Endothelial cell of umbilical vein (primary cell): ENCODE measurements at regions not wholly inside any gene's neighbourhood (a gene's known extent, or its start where the extent isn't known, plus 50 kb on each side); places are given as distances from the start of the nearest gene placed in this dataset.

Experiments
- BruUV-seq: library from RNA; stranded (reverse); fragments of 400-500 nt; replicated peaks from 2 replicates; lab custom pipeline; 2021; lab: Mats Ljungman, UMichigan
- CTCF ChIA-PET: fragments of 300-600, 350-600 bp; sonication (Branson Sonifier 250); formaldehyde crosslinking; loops from one replicate; lab custom pipeline; 2021; ENCODE audit warnings: antibody characterized with exemption, inconsistent platforms; lab: Charles Lee
- POLR2A ChIA-PET: fragments of 300-600, 350-600 bp; sonication (Branson Sonifier 250); formaldehyde crosslinking; loops from one replicate; lab custom pipeline; 2021; ENCODE audit warnings: antibody characterized with exemption, inconsistent platforms; lab: Charles Lee
- DNase-seq: peaks from one replicate; pipeline ENCODE4 v3.0.0-alpha.2; 2011; ENCODE audit warnings: low read depth, low spot score
- FAIRE-seq: peaks from 2 replicates; lab custom pipeline; 2011; peaks lifted over from hg19 to GRCh38; lab: Jason Lieb, UNC
- H2AFZ ChIP-seq: 2 replicates; pipeline ENCODE4 v1.6.0; 2012; ENCODE audit warnings: low read depth, low read length, control low read depth, inconsistent platforms
- H3K27ac ChIP-seq: 2 replicates; pipeline ENCODE4 v1.5.1; 2011; ENCODE audit warnings: low read depth, mild to moderate bottlenecking, control low read depth, low read length, moderate library complexity; ENCODE audit not compliant: insufficient read depth
- H3K27me3 ChIP-seq, 2 experiments: 2 replicates each; pipeline versions ENCODE4 v1.6.0 to v1.6.1; 2011; ENCODE audit warnings: low read length in 2 of 2, mixed read lengths in 1 of 2; ENCODE audit not compliant: control insufficient read depth in 2 of 2, insufficient read depth in 2 of 2
- H3K36me3 ChIP-seq, 2 experiments: 2 replicates in 1 of 2; 3 replicates in 1 of 2; pipeline ENCODE4 v1.5.1; 2011; ENCODE audit warnings: low read length in 2 of 2, mild to moderate bottlenecking in 1 of 2, moderate library complexity in 1 of 2; ENCODE audit not compliant: control insufficient read depth in 2 of 2, insufficient read depth in 2 of 2; ENCODE audit errors: extremely low read depth in 1 of 2
- H3K4me1 ChIP-seq: 3 replicates; pipeline ENCODE4 v1.5.1; 2011; ENCODE audit warnings: mild to moderate bottlenecking, low read length; ENCODE audit not compliant: control insufficient read depth, insufficient read depth; ENCODE audit errors: extremely low read depth
- H3K4me2 ChIP-seq: 2 replicates; pipeline ENCODE4 v1.6.1; 2011; ENCODE audit warnings: low read length, control low read depth, mixed read lengths; ENCODE audit not compliant: insufficient read depth
- H3K4me3 ChIP-seq, 3 experiments: fragments of 200-600 bp in 1 of 3; sonication (generic), shearing (Covaris generic) in 1 of 3; replicated peaks in 1 of 3; 2 replicates each; pipeline ENCODE4 v1.5.1; 2011 to 2016; ENCODE audit warnings: control low read depth in 3 of 3, low read length in 3 of 3, mild to moderate bottlenecking in 2 of 3, inconsistent platforms in 1 of 3, low read depth in 1 of 3, moderate library complexity in 1 of 3; ENCODE audit not compliant: insufficient read depth in 1 of 3
- H3K79me2 ChIP-seq: 2 replicates; pipeline ENCODE4 v1.6.0; 2012; ENCODE audit warnings: low read length, inconsistent platforms; ENCODE audit not compliant: control insufficient read depth, insufficient read depth
- H3K9ac ChIP-seq: replicated peaks from 2 replicates; pipeline ENCODE3; 2011; ENCODE audit warnings: low read length, control low read depth; ENCODE audit not compliant: insufficient read depth; ENCODE audit errors: extremely low read depth
- H3K9me1 ChIP-seq: replicated peaks from 3 replicates; pipeline ENCODE4 v1.6.0; 2011; ENCODE audit warnings: mild to moderate bottlenecking, low read length; ENCODE audit not compliant: control insufficient read depth, insufficient read depth; ENCODE audit errors: extremely low read depth
- H3K9me3 ChIP-seq: replicated peaks from 2 replicates; pipeline ENCODE4 v1.5.1; 2012; ENCODE audit warnings: low read length, inconsistent platforms; ENCODE audit not compliant: control insufficient read depth, insufficient read depth
- H4K20me1 ChIP-seq: replicated peaks from 2 replicates; pipeline ENCODE3; 2011; ENCODE audit warnings: mild to moderate bottlenecking, low read length; ENCODE audit not compliant: control insufficient read depth, insufficient read depth; ENCODE audit errors: extremely low read depth
- FOS ChIP-seq: IDR thresholded peaks from 2 replicates; pipeline ENCODE4 v1.6.1; 2011; ENCODE audit warnings: mild to moderate bottlenecking, low read length, moderate library complexity, borderline replicate concordance; ENCODE audit not compliant: insufficient read depth
- GATA2 ChIP-seq: IDR thresholded peaks from 2 replicates; pipeline ENCODE4 v1.7.0; 2011; ENCODE audit warnings: low read depth, mild to moderate bottlenecking, moderate library complexity, mixed read lengths, low read length; ENCODE audit not compliant: insufficient read length, insufficient read depth
- JUN ChIP-seq: IDR thresholded peaks from 2 replicates; pipeline ENCODE4 v1.6.1; 2011; ENCODE audit warnings: borderline replicate concordance, low read depth; ENCODE audit not compliant: insufficient read length, insufficient read depth
- MYC ChIP-seq: IDR thresholded peaks from one replicate; pipeline ENCODE4 v1.6.1; 2011; ENCODE audit warnings: mild to moderate bottlenecking, low read depth, low read length
- POLR2A ChIP-seq: IDR thresholded peaks from 2 replicates; pipeline ENCODE4 v1.6.1; 2012; ENCODE audit warnings: low read depth, mild to moderate bottlenecking, control low read depth, low read length
- POLR2AphosphoS5 ChIP-seq: IDR thresholded peaks from 2 replicates; pipeline ENCODE4 v1.6.1; 2012; ENCODE audit warnings: low read depth, mild to moderate bottlenecking, control low read depth, low read length, moderate library complexity; ENCODE audit not compliant: insufficient read depth
- dilution Hi-C: fragments of 300-500 bp; cut with MboI; formaldehyde crosslinking; loops from one replicate; pipeline ENCODE4 v1.15.0; 2019; ENCODE audit warnings: low sequenced_read_pairs; ENCODE audit not compliant: extremely low pct_ligation_motif_present
- intact Hi-C: fragments of 100-400 bp; cut with micrococcal nuclease; formaldehyde crosslinking; loops from one replicate; pipeline ENCODE4 v1.10.0; 2022
- TF ChIP-seq, protein P1 (sequence below): IDR thresholded peaks from 2 replicates; pipeline ENCODE4 v1.6.1; 2011; ENCODE audit not compliant: insufficient read depth, insufficient read length

- POLR2A ChIA-PET: no interaction called here
- intact Hi-C loops: no loop called here
These were observed 281.6 kb upstream of the FMN2 start for GRCh38 chr1:239810061-239810481.

DNA sequence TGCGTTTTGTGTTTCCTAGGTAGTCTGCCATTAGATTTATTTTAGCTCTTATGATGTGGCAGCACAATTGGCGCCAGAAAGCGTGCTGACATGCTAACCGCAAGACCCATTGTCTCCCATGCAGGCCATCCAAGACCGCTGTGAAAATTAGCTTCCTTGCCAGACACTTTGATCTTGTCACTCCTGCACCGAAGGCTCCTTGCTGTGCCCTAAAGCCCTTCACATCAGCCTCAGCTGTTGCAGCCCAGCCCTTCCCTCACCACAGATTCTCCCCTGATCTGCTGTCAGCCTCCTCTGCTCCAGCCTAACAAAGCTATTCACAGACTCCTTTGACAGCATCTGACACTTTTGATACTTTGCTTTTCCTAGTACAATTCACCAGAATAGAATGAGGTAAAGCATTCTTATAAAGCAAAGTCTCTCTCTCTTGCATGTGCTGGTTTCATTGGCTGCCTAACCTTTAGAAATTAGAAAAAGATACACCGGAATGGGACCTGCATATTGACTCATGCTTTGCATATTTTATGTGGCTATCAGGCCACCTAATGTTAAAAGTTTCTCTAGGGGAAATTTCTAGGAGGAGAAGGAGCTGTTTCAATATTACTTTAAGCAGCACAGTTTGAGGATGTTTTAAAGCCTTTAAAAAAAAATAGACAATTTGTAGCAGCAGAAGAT, 280.3 kb upstream of the FMN2 start:
- Histone ChIP-seq H3K27me3 (no peaks in the 10 kb centered on the region), H3K4me1 (no peaks in the 10 kb centered on the region), H2AFZ (no peak overlapping the region), H3K27ac (no peak overlapping the region), H3K9me1 (no peaks in the 10 kb centered on the region), H4K20me1 (no peaks in the 10 kb centered on the region), H3K9ac (no peak overlapping the region), H3K9me3 (peaks cover 2% of the 10 kb centered on the region), H3K4me3 (no peak overlapping the region), H3K4me2 (no peak overlapping the region), H3K79me2 (no peaks in the 10 kb centered on the region), H3K36me3 (no peaks in the 10 kb centered on the region)
- CTCF ChIA-PET: no interaction called here
- dilution Hi-C loops: no loop called here
- no peak for FAIRE-seq
- DNase-seq: no peak
- no TSS peak for BruUV-seq
- POLR2A ChIA-PET: no interaction called here
- intact Hi-C loops: no loop called here
- TF ChIP-seq POLR2A: no peak
- no peak for TF ChIP-seq MYC
- TF ChIP-seq POLR2AphosphoS5: no peak
- no peak for TF ChIP-seq GATA2
- no peak for TF ChIP-seq FOS
- no peak for TF ChIP-seq JUN
- TF ChIP-seq, protein P1, sequence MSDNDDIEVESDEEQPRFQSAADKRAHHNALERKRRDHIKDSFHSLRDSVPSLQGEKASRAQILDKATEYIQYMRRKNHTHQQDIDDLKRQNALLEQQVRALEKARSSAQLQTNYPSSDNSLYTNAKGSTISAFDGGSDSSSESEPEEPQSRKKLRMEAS: no peak

More at GRCh38 chr1:239810061-239810481, 281.6 kb upstream of the FMN2 start:
- Histone ChIP-seq H4K20me1 (no peaks in the 10 kb centered on the region), H2AFZ (no peak overlapping the region), H3K36me3 (no peaks in the 10 kb centered on the region), H3K27ac (no peak overlapping the region), H3K9ac (no peak overlapping the region), H3K9me3 (peaks cover 2% of the 10 kb centered on the region), H3K9me1 (no peaks in the 10 kb centered on the region), H3K27me3 (no peaks in the 10 kb centered on the region), H3K4me1 (no peaks in the 10 kb centered on the region), H3K79me2 (no peaks in the 10 kb centered on the region), H3K4me3 (no peak overlapping the region), H3K4me2 (no peak overlapping the region)
- FAIRE-seq (no peak), DNase-seq (no peak)
- TF ChIP-seq GATA2 (no peak), POLR2AphosphoS5 (no peak), POLR2A (no peak), FOS (no peak), MYC (no peak)
- TF ChIP-seq, protein P1: no peak
- no TSS peak for BruUV-seq
- dilution Hi-C loops: no loop called here
- CTCF ChIA-PET: no interaction called here
